Activated CD8-positive, alpha-beta T cell treated with anti-CD3 and anti-CD28 coated beads, Interleukin-2, amount 10 ng/mL, durations not matched to agents 7 days and 5 days (primary cell): ENCODE measurements at regions not wholly inside any gene's neighbourhood (a gene's known extent, or its start where the extent isn't known, plus 50 kb on each side); places are given as distances from the start of the nearest gene placed in this dataset.
"Not testable (repeated sequence)": the region's sequence is repeated elsewhere in the genome, so short reads cannot be mapped to it uniquely, and the experiment has no call there.

Source experiments
- ATAC-seq: fragments of 150-1000 bp; cut with Tn5 transposase; one replicate; pipeline ENCODE4 v1.10.0; 2021; ENCODE audit warnings: moderate library complexity
- CTCF ChIA-PET: fragments of 350-600 bp; sonication (Branson Sonifier 250); formaldehyde crosslinking; loops from one replicate; lab custom pipeline; 2021; ENCODE audit warnings: antibody characterized with exemption; lab: Charles Lee
- POLR2A ChIA-PET: fragments of 350-600 bp; sonication (Branson Sonifier 250); formaldehyde crosslinking; loops from one replicate; lab custom pipeline; 2021; ENCODE audit warnings: antibody characterized with exemption; lab: Charles Lee
- DNase-seq: peaks from one replicate; pipeline ENCODE4 v3.0.0-alpha.2; 2020
- H3K27ac Mint-ChIP-seq: one replicate; pipeline ENCODE4 v1.8.0; 2021; ENCODE audit warnings: mild to moderate bottlenecking, mixed read lengths
- H3K27me3 Mint-ChIP-seq: one replicate; pipeline ENCODE4 v1.8.0; 2021; ENCODE audit warnings: low read depth, mixed read lengths
- H3K36me3 Mint-ChIP-seq: one replicate; pipeline ENCODE4 v1.8.0; 2021; ENCODE audit warnings: low read depth, mixed read lengths
- H3K4me1 Mint-ChIP-seq: one replicate; pipeline ENCODE4 v1.8.0; 2021; ENCODE audit warnings: low read depth, mixed read lengths
- H3K4me3 Mint-ChIP-seq: one replicate; pipeline ENCODE4 v1.8.0; 2021; ENCODE audit warnings: mild to moderate bottlenecking, mixed read lengths
- H3K9me3 Mint-ChIP-seq: one replicate; pipeline ENCODE4 v1.8.0; 2022; ENCODE audit warnings: mixed read lengths; ENCODE audit not compliant: insufficient read depth

DNA sequence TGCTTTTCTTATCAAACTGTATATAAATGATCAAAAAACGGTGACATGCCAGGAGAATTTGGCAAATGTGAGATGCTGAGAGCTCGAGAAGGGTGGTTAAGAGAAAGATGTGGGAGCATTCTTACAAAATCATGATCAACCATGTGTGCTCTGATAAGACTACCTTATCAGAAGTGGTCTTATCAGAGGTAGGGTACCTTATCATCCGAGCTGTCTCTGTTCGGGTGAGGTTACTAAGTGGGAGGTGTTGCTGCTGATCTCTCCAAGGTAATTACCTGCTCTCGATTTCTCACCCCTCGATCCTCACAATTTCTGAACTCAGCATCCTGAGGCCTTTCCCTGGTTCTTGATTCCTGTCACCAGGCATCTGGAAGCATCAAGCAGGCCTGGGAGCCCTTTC is 813.0 kb upstream of the ID2 start:
- H3K36me3 Mint-ChIP-seq, result no peaks in the 10 kb centered on the region
- DNase-seq, result no peak
- H3K27ac Mint-ChIP-seq, result no peak overlapping the region
- H3K9me3 Mint-ChIP-seq, result no peaks in the 10 kb centered on the region
- no peak overlapping the region for H3K4me3 Mint-ChIP-seq
- POLR2A ChIA-PET, result no interaction called here
- H3K27me3 Mint-ChIP-seq, result no peaks in the 10 kb centered on the region
- CTCF ChIA-PET, result interaction anchor here (1.0 kb wide), 1 partner anchor 21 kb away, joined by 3 read pairs; no protein-coding TSS in a partner anchor
- H3K4me1 Mint-ChIP-seq, result no peaks in the 10 kb centered on the region
- no peak for ATAC-seq

DNA sequence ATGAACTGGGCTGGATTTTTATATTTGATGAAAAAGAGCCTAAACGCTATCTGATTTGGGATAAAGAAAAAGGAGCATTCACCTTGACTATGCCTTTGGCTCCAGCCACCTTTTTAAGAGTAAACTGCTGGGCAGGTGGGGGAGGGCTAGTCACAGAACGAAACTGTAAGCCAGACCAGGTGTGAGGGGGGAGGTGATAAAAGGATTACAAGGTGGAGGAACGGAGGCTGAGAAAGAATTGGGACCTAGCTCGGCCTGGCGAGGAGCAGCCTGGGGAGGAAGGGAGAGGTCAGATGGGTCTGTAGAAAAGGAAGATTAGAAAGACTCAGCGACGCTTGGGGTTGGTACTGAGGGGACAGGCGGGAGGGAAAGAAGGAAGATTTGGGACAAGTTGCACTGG is 805.4 kb upstream of the ID2 start:
- H3K4me1 Mint-ChIP-seq, POLR2A ChIA-PET: not testable (repeated sequence)

DNA sequence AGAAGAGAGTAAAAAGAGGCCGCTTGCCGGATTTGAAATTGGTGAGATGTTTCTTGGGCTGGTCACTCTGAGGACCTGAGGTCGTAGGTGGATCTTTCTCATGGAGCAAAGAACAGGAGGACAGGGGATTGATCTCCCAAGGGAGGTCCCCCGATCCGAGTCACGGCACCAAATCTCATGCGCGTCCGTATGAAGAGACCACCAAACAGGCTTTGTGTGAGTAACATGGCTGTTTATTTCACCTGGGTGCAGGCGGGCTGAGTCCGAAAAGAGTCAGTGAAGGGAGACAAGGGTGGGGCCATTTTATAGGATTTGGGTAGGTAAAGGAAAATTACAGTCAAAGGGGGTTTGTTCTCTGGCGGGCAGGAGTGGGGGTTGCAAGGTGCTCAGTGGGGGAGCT is 803.6 kb upstream of the ID2 start:
- DNase-seq, ATAC-seq, H3K27me3 Mint-ChIP-seq, H3K27ac Mint-ChIP-seq, CTCF ChIA-PET, H3K4me3 Mint-ChIP-seq, H3K36me3 Mint-ChIP-seq, POLR2A ChIA-PET, H3K4me1 Mint-ChIP-seq, H3K9me3 Mint-ChIP-seq: not testable (repeated sequence)

More for the DNA sequence above, 805.4 kb upstream of the ID2 start:
- H3K36me3 Mint-ChIP-seq, H3K27ac Mint-ChIP-seq, CTCF ChIA-PET, H3K27me3 Mint-ChIP-seq, H3K4me3 Mint-ChIP-seq, DNase-seq, H3K9me3 Mint-ChIP-seq, ATAC-seq: not testable (repeated sequence)

DNA sequence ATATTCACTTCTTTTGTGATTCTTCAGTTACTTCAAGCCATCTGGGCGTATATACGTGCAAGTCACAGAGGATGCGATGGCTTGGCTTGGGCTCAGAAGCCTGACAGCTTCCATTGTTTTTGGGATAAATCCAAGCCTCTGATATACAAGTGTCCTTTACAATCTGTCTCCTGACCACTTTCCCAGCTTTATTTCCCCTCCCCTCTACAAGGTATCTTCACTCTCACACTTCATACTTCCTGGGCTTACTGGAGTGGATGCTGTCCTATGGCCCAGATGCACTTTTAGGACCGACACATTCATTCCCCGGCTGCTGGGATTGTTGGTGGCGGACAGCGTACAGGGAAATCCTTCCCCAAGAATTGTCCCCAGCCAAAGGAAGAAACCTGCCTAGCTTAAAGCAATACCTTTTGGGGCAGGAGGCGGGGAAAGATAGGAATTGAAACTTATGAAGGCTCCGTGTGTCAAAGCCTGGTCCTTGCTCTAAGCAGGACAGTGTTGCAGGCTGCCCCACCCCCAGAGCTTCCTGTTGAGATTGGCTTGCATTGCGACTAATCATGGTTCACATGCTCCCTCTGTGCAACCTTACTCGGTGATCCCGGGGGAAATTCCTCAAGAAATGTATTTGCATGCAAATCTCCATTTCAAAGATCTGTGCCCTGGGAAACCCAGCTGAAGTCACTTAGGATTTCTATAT is 802.9 kb upstream of the ID2 start:
- ChIA-PET POLR2A (no interaction called here), CTCF (no interaction called here)
- Mint-ChIP-seq H3K4me1 (no peaks in the 10 kb centered on the region), H3K27ac (no peak overlapping the region), H3K9me3 (no peaks in the 10 kb centered on the region), H3K27me3 (no peaks in the 10 kb centered on the region), H3K4me3 (no peak overlapping the region), H3K36me3 (no peaks in the 10 kb centered on the region)
- DNase-seq (no peak), ATAC-seq (no peak)

DNA sequence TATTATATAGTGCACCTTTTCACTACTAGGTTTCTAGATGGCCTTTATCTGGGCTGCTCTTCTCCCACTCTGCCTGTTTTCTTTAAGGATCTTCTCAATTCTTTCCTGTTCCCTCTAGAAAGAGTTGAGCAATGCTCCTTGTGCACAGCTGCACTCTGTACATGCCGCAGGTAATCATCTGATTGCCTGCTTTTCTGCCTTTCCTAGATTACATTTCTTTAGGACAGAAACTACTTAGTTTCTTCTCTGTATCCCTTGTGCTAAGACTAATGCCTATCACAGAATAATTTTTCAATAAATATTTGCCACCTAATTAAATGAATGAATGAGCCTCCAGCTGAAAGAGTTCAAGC is 802.4 kb upstream of the ID2 start:
- POLR2A ChIA-PET, result no interaction called here
- Mint-ChIP-seq H3K27ac (no peak overlapping the region), H3K4me3 (no peak overlapping the region)

DNA sequence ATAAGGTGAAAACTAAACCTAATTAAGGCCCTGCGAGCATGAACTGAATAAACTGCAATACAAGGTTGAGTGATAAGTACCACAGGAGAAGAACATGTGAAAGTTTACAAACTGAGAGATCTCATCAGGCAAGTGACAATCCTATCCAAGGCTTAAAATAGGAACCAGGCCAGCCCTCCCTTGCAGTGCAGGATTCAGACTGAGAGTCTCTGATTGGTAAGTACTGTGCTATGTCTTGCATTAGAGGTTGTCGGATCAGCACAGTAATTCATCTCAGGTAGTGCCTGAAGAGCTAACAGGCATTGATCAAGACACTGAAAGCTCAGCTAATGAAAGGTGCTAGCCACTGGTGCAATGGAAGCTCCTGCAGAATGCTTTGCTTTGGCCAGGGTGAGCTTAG is 801.7 kb upstream of the ID2 start:
- Mint-ChIP-seq H3K9me3 (no peaks in the 10 kb centered on the region), H3K36me3 (no peaks in the 10 kb centered on the region), H3K27ac (no peak overlapping the region), H3K4me1 (no peaks in the 10 kb centered on the region), H3K27me3 (no peaks in the 10 kb centered on the region), H3K4me3 (no peak overlapping the region)
- CTCF ChIA-PET, result interaction anchor here (1.5 kb wide), 1 partner anchor 677 kb away, joined by 3 read pairs; no protein-coding TSS in a partner anchor
- no peak for ATAC-seq
- no peak for DNase-seq
- POLR2A ChIA-PET, result no interaction called here

More for the DNA sequence above, 802.4 kb upstream of the ID2 start:
- H3K9me3 Mint-ChIP-seq, result no peaks in the 10 kb centered on the region
- no peak for ATAC-seq
- H3K27me3 Mint-ChIP-seq, result no peaks in the 10 kb centered on the region
- no peak for DNase-seq
- no peaks in the 10 kb centered on the region for H3K4me1 Mint-ChIP-seq
- H3K36me3 Mint-ChIP-seq, result no peaks in the 10 kb centered on the region
- CTCF ChIA-PET, result no interaction called here

DNA sequence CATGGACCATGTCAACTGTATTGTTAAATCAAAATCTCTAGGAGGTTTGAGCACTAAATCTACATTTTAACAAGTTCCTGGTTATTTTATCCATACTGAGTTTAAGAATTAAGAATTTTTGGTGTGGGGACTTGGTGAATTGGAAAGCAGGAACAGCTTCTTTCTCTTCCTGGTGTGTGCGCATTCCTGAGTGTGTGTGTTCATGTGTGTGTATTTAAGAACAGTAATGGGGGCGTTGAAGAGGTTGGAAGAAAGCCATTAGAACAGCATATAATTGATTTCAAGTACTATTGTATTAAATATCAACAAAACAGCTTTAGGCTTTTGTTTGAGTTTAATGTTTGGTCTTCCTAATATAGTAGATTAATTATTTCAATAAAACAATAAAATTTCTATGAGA is 801.3 kb upstream of the ID2 start:
- POLR2A ChIA-PET, result no interaction called here
- Mint-ChIP-seq H3K36me3 (no peaks in the 10 kb centered on the region), H3K27me3 (no peaks in the 10 kb centered on the region), H3K9me3 (no peaks in the 10 kb centered on the region), H3K27ac (no peak overlapping the region), H3K4me1 (no peaks in the 10 kb centered on the region), H3K4me3 (no peak overlapping the region)
- ATAC-seq (no peak), DNase-seq (no peak)
- CTCF ChIA-PET, result interaction anchor here (1.5 kb wide), 1 partner anchor 677 kb away, joined by 3 read pairs; no protein-coding TSS in a partner anchor

DNA sequence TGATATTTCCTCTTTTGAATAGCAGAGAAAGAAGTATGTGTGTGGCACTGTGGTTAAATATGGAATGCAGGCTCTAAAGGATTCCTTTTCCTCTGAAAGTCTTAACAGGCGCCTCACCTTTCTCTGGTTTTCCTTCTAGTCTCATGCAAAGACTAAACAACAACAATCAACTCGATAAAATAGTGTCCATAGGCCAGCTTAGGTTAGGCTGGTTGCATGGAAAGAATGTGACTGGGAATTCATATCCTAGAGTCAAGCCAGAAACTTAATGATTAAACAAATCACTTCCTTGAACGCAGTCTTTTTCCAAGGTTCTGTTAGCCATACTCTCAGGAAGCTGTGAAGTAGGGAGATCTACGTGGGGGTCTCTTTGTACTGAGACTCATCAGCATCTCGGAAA is 800.8 kb upstream of the ID2 start:
- Mint-ChIP-seq H3K27me3 (no peaks in the 10 kb centered on the region), H3K4me1 (no peaks in the 10 kb centered on the region), H3K36me3 (no peaks in the 10 kb centered on the region), H3K27ac (no peak overlapping the region), H3K9me3 (no peaks in the 10 kb centered on the region), H3K4me3 (no peak overlapping the region)
- DNase-seq (no peak), ATAC-seq (no peak)
- POLR2A ChIA-PET, result no interaction called here
- CTCF ChIA-PET, result interaction anchor here (1.5 kb wide), 1 partner anchor 678 kb away, joined by 3 read pairs; no protein-coding TSS in a partner anchor

DNA sequence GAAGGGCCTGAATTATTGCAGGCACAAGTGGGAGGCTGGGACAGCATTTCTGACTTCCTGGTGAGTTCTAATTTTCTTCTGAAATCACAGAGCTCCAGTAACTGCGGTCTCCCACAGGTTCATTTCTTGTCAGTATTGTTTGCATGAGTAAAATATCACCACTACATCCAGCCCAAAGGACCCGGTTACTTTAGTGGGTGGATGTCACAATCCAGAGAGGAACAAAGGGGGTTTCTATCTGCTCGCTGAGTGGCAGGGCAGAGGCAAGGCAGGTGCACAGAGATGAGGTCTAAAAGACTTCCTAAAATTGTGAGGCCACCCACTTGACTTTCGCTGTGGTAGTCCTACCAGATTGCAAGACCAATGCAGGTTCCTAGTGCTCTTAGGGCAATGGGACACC is 800.4 kb upstream of the ID2 start:
- no peaks in the 10 kb centered on the region for H3K9me3 Mint-ChIP-seq
- CTCF ChIA-PET, result interaction anchor here (1.5 kb wide), 1 partner anchor 678 kb away, joined by 3 read pairs; no protein-coding TSS in a partner anchor
- no peak overlapping the region for H3K4me3 Mint-ChIP-seq
- H3K36me3 Mint-ChIP-seq, result no peaks in the 10 kb centered on the region
- POLR2A ChIA-PET, result no interaction called here
- no peaks in the 10 kb centered on the region for H3K27me3 Mint-ChIP-seq
- DNase-seq (no peak), ATAC-seq (no peak)
- no peak overlapping the region for H3K27ac Mint-ChIP-seq
- no peaks in the 10 kb centered on the region for H3K4me1 Mint-ChIP-seq

DNA sequence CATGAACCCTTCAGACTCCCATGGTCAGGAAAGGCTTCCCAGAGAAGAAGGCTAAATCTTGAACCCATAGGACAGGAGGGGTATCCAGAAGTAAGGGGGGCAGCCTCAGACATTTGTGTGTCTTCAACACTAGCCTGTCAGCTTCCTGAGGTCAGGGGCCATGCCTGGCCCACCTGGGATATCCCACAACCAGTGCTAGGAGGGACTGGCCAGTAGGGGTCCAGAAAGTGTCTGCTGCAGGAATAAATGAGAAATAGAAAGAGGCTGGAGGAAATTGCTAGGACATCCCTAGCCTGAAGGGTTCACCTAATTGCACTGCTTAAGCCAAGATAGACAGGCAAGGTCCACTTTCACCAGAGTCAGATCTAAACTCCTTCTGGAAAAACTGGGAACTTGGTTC is 799.6 kb upstream of the ID2 start:
- Mint-ChIP-seq H3K27me3 (no peaks in the 10 kb centered on the region), H3K4me1 (no peaks in the 10 kb centered on the region), H3K27ac (no peak overlapping the region), H3K4me3 (no peak overlapping the region), H3K9me3 (no peaks in the 10 kb centered on the region), H3K36me3 (no peaks in the 10 kb centered on the region)
- DNase-seq (no peak), ATAC-seq (no peak)
- ChIA-PET CTCF (no interaction called here), POLR2A (no interaction called here)

DNA sequence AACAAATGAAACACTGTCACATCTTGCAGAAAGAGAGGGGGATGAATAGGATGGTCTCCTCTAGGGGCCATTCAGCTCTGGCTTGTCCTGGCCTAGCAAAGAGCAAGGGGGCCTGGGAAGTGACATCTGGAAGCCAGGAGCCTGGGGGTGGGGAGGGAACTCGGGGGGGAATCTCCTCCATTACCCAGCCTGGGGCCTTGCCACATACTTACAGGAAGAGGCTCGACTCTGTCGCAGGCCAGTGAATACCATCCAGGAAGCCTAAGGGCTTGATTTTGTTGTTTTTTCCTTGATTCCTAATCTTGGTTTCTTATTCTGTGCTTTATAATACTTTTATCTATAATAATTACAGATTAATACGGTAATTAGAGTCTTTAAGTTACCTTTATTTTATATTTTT is 797.5 kb upstream of the ID2 start:
- H3K27ac Mint-ChIP-seq, result no peak overlapping the region
- no peaks in the 10 kb centered on the region for H3K4me1 Mint-ChIP-seq
- CTCF ChIA-PET, result no interaction called here
- no peaks in the 10 kb centered on the region for H3K36me3 Mint-ChIP-seq
- POLR2A ChIA-PET, result no interaction called here
- no peaks in the 10 kb centered on the region for H3K9me3 Mint-ChIP-seq
- DNase-seq (no peak), ATAC-seq (no peak)
- H3K27me3 Mint-ChIP-seq, result no peaks in the 10 kb centered on the region
- no peak overlapping the region for H3K4me3 Mint-ChIP-seq

DNA sequence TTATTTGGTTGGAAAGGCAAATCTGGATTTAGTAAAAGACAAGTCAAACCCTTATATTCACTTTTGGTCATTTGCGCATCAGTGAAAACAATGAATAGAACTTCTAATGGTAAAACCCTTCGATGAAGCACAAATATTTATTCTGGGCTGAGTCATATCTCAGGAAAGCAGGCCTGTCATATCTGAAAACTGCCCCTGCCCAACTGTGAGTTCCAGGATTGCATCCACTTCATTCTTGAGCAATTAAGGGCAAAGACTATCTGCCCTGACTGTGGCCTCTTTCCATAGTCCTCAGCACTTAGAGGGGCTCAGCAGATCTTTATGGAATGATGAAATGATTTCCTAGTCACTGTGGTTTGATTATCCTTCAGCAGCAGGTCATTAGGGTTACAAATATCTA is 795.2 kb upstream of the ID2 start:
- Mint-ChIP-seq H3K4me1 (no peaks in the 10 kb centered on the region), H3K27ac (no peak overlapping the region), H3K9me3 (no peaks in the 10 kb centered on the region), H3K27me3 (peaks cover 3% of the 10 kb centered on the region), H3K4me3 (no peak overlapping the region), H3K36me3 (no peaks in the 10 kb centered on the region)
- no peak for ATAC-seq
- DNase-seq, result no peak
- POLR2A ChIA-PET, result no interaction called here
- CTCF ChIA-PET, result no interaction called here

DNA sequence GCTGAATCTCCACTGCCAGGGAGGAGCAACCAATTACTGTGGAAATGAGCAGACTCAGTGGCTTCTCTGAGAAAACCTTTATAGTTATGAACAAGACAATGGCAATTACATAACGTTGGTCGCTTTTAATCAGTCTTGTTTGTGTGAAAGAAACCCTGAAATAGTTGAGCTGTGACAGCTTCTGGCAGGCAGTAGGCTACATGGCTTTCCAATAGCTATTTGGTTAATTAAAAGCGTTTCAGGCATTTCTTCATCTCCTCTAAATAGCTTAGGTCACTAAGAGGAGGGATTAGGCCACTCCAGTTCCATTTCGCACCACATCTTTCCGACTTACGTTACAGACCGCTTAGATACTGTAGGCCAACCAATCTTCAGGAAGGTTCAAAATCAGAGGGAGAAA is 794.4 kb upstream of the ID2 start:
- ATAC-seq, result no peak
- DNase-seq, result no peak
- ChIA-PET POLR2A (no interaction called here), CTCF (no interaction called here)
- Mint-ChIP-seq H3K36me3 (no peaks in the 10 kb centered on the region), H3K4me1 (no peaks in the 10 kb centered on the region), H3K4me3 (no peak overlapping the region), H3K9me3 (no peaks in the 10 kb centered on the region), H3K27me3 (peaks cover 3% of the 10 kb centered on the region), H3K27ac (no peak overlapping the region)
